SHP77 treated with DMSO at 0.1 percent for 48 hours (cell line): ENCODE measurements at regions not wholly inside any gene's neighbourhood (a gene's known extent, or its start where the extent isn't known, plus 50 kb on each side); places are given as distances from the start of the nearest gene placed in this dataset.
"Not testable (repeated sequence)": the region's sequence is repeated elsewhere in the genome, so short reads cannot be mapped to it uniquely, and the experiment has no call there.

Experiments used
- DNase-seq: peaks from one replicate; lab custom pipeline; 2025; lab: John Stamatoyannopoulos, UW

- no peak for DNase-seq
Observed at GRCh38 chr5:117133198-117133597, 558.6 kb upstream of the SEMA6A start.

- DNase-seq, result no peak
Observed at GRCh38 chr5:117131876-117132275, 557.3 kb upstream of the SEMA6A start.

GRCh38 chr5:117131048-117131679 lies 556.5 kb upstream of the SEMA6A start:
- no peak for DNase-seq

- DNase-seq, result no peak
Observed at GRCh38 chr5:117118499-117118898, 543.9 kb upstream of the SEMA6A start.

- DNase-seq, result not testable (repeated sequence)
Observed at GRCh38 chr5:117117314-117117713, 542.7 kb upstream of the SEMA6A start.

- DNase-seq, result no peak
Observed at GRCh38 chr5:117110548-117110947, 535.9 kb upstream of the SEMA6A start.

GRCh38 chr5:117107859-117108258 lies 533.2 kb upstream of the SEMA6A start:
- no peak for DNase-seq

GRCh38 chr5:117103703-117104102 lies 529.1 kb upstream of the SEMA6A start:
- DNase-seq, result no peak

- DNase-seq, result no peak
Observed at GRCh38 chr5:117102591-117102990, 528.0 kb upstream of the SEMA6A start.

GRCh38 chr5:117100176-117100575 lies 525.6 kb upstream of the SEMA6A start:
- DNase-seq, result no peak

GRCh38 chr5:117098094-117098493 lies 523.5 kb upstream of the SEMA6A start:
- no peak for DNase-seq

- DNase-seq, result no peak
Observed at GRCh38 chr5:117095346-117096332, 521.0 kb upstream of the SEMA6A start.

GRCh38 chr5:117094114-117094815 lies 519.6 kb upstream of the SEMA6A start:
- no peak for DNase-seq

GRCh38 chr5:117093653-117094052 lies 519.0 kb upstream of the SEMA6A start:
- DNase-seq, result no peak

- no peak for DNase-seq
Observed at GRCh38 chr5:117089001-117089400, 514.4 kb upstream of the SEMA6A start.

- DNase-seq, result no peak
Observed at GRCh38 chr5:117088176-117088575, 513.6 kb upstream of the SEMA6A start.

- no peak for DNase-seq
Observed at GRCh38 chr5:117084067-117084466, 509.4 kb upstream of the SEMA6A start.

- no peak for DNase-seq
Observed at GRCh38 chr5:117082977-117083376, 508.4 kb upstream of the SEMA6A start.

GRCh38 chr5:117077142-117077541 lies 502.5 kb upstream of the SEMA6A start:
- no peak for DNase-seq

GRCh38 chr5:117072439-117072838 lies 497.8 kb upstream of the SEMA6A start:
- DNase-seq, result no peak

GRCh38 chr5:117065800-117066199 lies 491.2 kb upstream of the SEMA6A start:
- DNase-seq, result no peak

- no peak for DNase-seq
Observed at GRCh38 chr5:117065161-117065560, 490.5 kb upstream of the SEMA6A start.

- no peak for DNase-seq
Observed at GRCh38 chr5:117060099-117060498, 485.5 kb upstream of the SEMA6A start.
